Heart left ventricle (tissue), 16 donors: ENCODE measurements at regions not wholly inside any gene's neighbourhood (a gene's known extent, or its start where the extent isn't known, plus 50 kb on each side); places are given as distances from the start of the nearest gene placed in this dataset.
"Not testable (repeated sequence)": the region's sequence is repeated elsewhere in the genome, so short reads cannot be mapped to it uniquely, and the experiment has no call there.

Experiments
- ATAC-seq, 4 donors: fragments of 200-7000 bp; cut with Tn5 transposase; one replicate each; pipeline ENCODE4 v1.9.1; 2020 to 2022; ENCODE audit warnings: moderate library complexity in 4 of 4, mild to moderate bottlenecking in 3 of 4, moderate number of reproducible peaks in 1 of 4
- DNase-seq, 5 donors: peaks; one replicate each; pipeline ENCODE4 v3.0.0-alpha.2; 2020
- H3K27ac ChIP-seq, 12 donors: fragments of 200-600 bp; sonication (generic) in 4 of 12; one replicate each; pipeline versions ENCODE4 v1.5.0 to v1.8.0; 2016 to 2022; ENCODE audit warnings: mild to moderate bottlenecking in 2 of 12
- H3K27me3 ChIP-seq, 9 donors: fragments of 200-600 bp; sonication (generic) in 2 of 9; one replicate each; pipeline versions ENCODE4 v1.5.1 to v1.8.0; 2016 to 2022; ENCODE audit warnings: mild to moderate bottlenecking in 3 of 9
- H3K36me3 ChIP-seq, 9 donors: fragments of 200-600 bp; sonication (generic) in 2 of 9; one replicate each; pipeline versions ENCODE4 v1.5.0 to v1.8.0; 2018 to 2022; ENCODE audit warnings: mild to moderate bottlenecking in 2 of 9
- H3K4me1 ChIP-seq, 12 donors: fragments of 200-600 bp; sonication (generic) in 4 of 12; one replicate each; pipeline versions ENCODE4 v1.5.0 to v1.8.0; 2016 to 2022; ENCODE audit warnings: mild to moderate bottlenecking in 3 of 12
- H3K4me3 ChIP-seq, 12 donors: fragments of 200-600 bp; sonication (generic) in 4 of 12; one replicate each; pipeline versions ENCODE4 v1.5.0 to v1.8.0; 2017 to 2022; ENCODE audit warnings: mild to moderate bottlenecking in 9 of 12, moderate library complexity in 4 of 12
- H3K9me3 ChIP-seq, 12 donors: fragments of 200-600 bp; sonication (generic) in 4 of 12; one replicate each; pipeline versions ENCODE4 v1.5.0 to v1.8.0; 2016 to 2022; ENCODE audit warnings: mild to moderate bottlenecking in 1 of 12
- WGBS, 4 donors: extraction: QIAGEN DNeasy Blood & Tissue Kit in 2 of 4; methylation state at CpG; one replicate each; pipeline versions ENCODE4 v1.1.5 to v1.1.7; 2013 to 2018; 5-methylcytosine and 5-hydroxymethylcytosine counted together
- intact Hi-C, 10 donors: fragments of 100-400 bp; cut with DNase I; formaldehyde crosslinking; loops; one replicate each; pipeline versions ENCODE4 v1.11.1 to v1.14.2; 2022
- donor health status: ischemic (EF 13 %, LVEDD 7.1; RV severe dilation, severe dysfunction).
- donor health status: healthy with polysubstance abuse.
- donor health status: DM: no; HTN: yes; CAD: no.
- donor health status: DM: no; HTN: no; CAD: no.
- donor health status: ischemic (EF 25% LVEDD 6.9; RV normal size, moderate dysfunction).
- donor health status: ischemic (EF 25% LVEDD 5.7; RV mildly dilated, moderate dysfunction).
- donor health status: healthy.
- donor health status: DM: yes; HTN: yes; CAD: no.
- donor health status: ischemic (EF 35%, LVEDD 5.7; RV mildly dilated, moderate dysfunction).
- donor health status: nonischemic (EF 11% LVEDD 7.7; RV severe dilation, severe dysfunction).
- donor health status: DM: yes; HTN: yes; CAD: no.
- donor health status: PGD.
- donor health status: ischemic (EF 29% LVEDD 5.4; RV normal size, mild dysfunction).
- donor health status: nonischemic (EF 23%, LVEDD 6.1; RV moderate dilation, normal function).

- H3K27me3 ChIP-seq, H3K4me1 ChIP-seq, DNase-seq, H3K27ac ChIP-seq, ATAC-seq, intact Hi-C loops, H3K36me3 ChIP-seq, H3K4me3 ChIP-seq: not testable (repeated sequence)
- peaks cover 0 to 89% (median 25%) of the 10 kb centered on the region in 12 donors for H3K9me3 ChIP-seq
- WGBS, 4 donors = 59 to 66% (median 60%) methylated on average over 7 of the region's 7 CpGs
Observed at GRCh38 chr21:9943639-9944038, 577.7 kb upstream of the TPTE start.

- H3K36me3 ChIP-seq, H3K27me3 ChIP-seq, H3K4me1 ChIP-seq, ATAC-seq, intact Hi-C loops, DNase-seq, H3K4me3 ChIP-seq, H3K27ac ChIP-seq: not testable (repeated sequence)
- WGBS, 4 donors = 10 to 19% (median 17%) methylated on average over 1 of the region's 1 CpG
- peaks cover 0 to 82% (median 27%) of the 10 kb centered on the region in 12 donors for H3K9me3 ChIP-seq
Observed at GRCh38 chr21:9946057-9946456, 575.3 kb upstream of the TPTE start.

- not testable (repeated sequence) for H3K27ac ChIP-seq
Observed at GRCh38 chr21:9949510-9950289, 571.7 kb upstream of the TPTE start.

GRCh38 chr21:9950363-9950762 is 571.0 kb upstream of the TPTE start:
- intact Hi-C loops, DNase-seq, ATAC-seq, H3K27ac ChIP-seq, H3K4me1 ChIP-seq, H3K36me3 ChIP-seq, H3K27me3 ChIP-seq, H3K4me3 ChIP-seq: not testable (repeated sequence)
- H3K9me3 ChIP-seq = peaks cover 0 to 65% (median 18%) of the 10 kb centered on the region in 12 donors
- 14 to 23% (median 19%) methylated on average over 2 of the region's 2 CpGs for whole genome bisulfite sequencing, 4 donors

More at GRCh38 chr21:9949510-9950289, 571.7 kb upstream of the TPTE start:
- H3K27me3 ChIP-seq, H3K4me3 ChIP-seq, H3K4me1 ChIP-seq, intact Hi-C loops, DNase-seq, ATAC-seq, H3K36me3 ChIP-seq: not testable (repeated sequence)
- WGBS, 4 donors = 42 to 47% (median 45%) methylated on average over 8 of the region's 8 CpGs
- H3K9me3 ChIP-seq = peaks cover 0 to 71% (median 24%) of the 10 kb centered on the region in 12 donors

- H3K4me1 ChIP-seq, DNase-seq, H3K27me3 ChIP-seq, intact Hi-C loops, H3K36me3 ChIP-seq, H3K27ac ChIP-seq, H3K4me3 ChIP-seq, ATAC-seq: not testable (repeated sequence)
- H3K9me3 ChIP-seq = peaks cover 0 to 54% (median 0%) of the 10 kb centered on the region in 12 donors
Observed at GRCh38 chr21:9958791-9959190, 562.6 kb upstream of the TPTE start.

- intact Hi-C loops, H3K4me1 ChIP-seq, ATAC-seq, H3K27ac ChIP-seq, H3K36me3 ChIP-seq, DNase-seq, H3K27me3 ChIP-seq, H3K4me3 ChIP-seq: not testable (repeated sequence)
- 33 to 50% (median 43%) methylated on average over 2 to 3 of the region's 4 CpGs for WGBS, 4 donors
- peaks cover 0 to 57% (median 0%) of the 10 kb centered on the region in 12 donors for H3K9me3 ChIP-seq
Observed at GRCh38 chr21:9959220-9959964, 562.0 kb upstream of the TPTE start.

- H3K4me1 ChIP-seq, intact Hi-C loops, H3K4me3 ChIP-seq, H3K27ac ChIP-seq, ATAC-seq, DNase-seq, H3K36me3 ChIP-seq, H3K27me3 ChIP-seq: not testable (repeated sequence)
- H3K9me3 ChIP-seq = peaks cover 0 to 22% (median 4%) of the 10 kb centered on the region in 12 donors
- WGBS, 4 donors = 10 to 15% (median 14%) methylated on average over 1 of the region's 1 CpG
Observed at GRCh38 chr21:9969399-9969798, 552.0 kb upstream of the TPTE start.

- H3K4me3 ChIP-seq, H3K4me1 ChIP-seq, H3K27me3 ChIP-seq, DNase-seq, intact Hi-C loops, H3K36me3 ChIP-seq, ATAC-seq, H3K27ac ChIP-seq: not testable (repeated sequence)
- H3K9me3 ChIP-seq = peaks cover 0 to 20% (median 2%) of the 10 kb centered on the region in 12 donors
- WGBS, 4 donors = 0 to 36% (median 15%) methylated on average over 1 of the region's 1 CpG
Observed at GRCh38 chr21:9972018-9972417, 549.4 kb upstream of the TPTE start.

- H3K27me3 ChIP-seq, intact Hi-C loops, H3K4me1 ChIP-seq, H3K27ac ChIP-seq, H3K36me3 ChIP-seq, H3K4me3 ChIP-seq, DNase-seq, ATAC-seq: not testable (repeated sequence)
- H3K9me3 ChIP-seq = peaks cover 0 to 34% (median 0%) of the 10 kb centered on the region in 12 donors
- 48 to 61% (median 50%) methylated on average over 4 of the region's 4 CpGs for WGBS, 4 donors
Observed at GRCh38 chr21:9978371-9978770, 543.0 kb upstream of the TPTE start.

GRCh38 chr21:9997507-9997906 is 523.9 kb upstream of the TPTE start:
- WGBS, 4 donors = 38 to 48% (median 40%) methylated on average over 2 of the region's 2 CpGs
- DNase-seq = not testable (repeated sequence)
- H3K9me3 ChIP-seq = peaks cover 0 to 19% (median 0%) of the 10 kb centered on the region in 12 donors

More at GRCh38 chr21:9997507-9997906, 523.9 kb upstream of the TPTE start:
- H3K27me3 ChIP-seq, ATAC-seq, intact Hi-C loops, H3K4me3 ChIP-seq, H3K36me3 ChIP-seq, H3K4me1 ChIP-seq, H3K27ac ChIP-seq: not testable (repeated sequence)
